Transverse colon (tissue), 3 donors: ENCODE measurements at regions not wholly inside any gene's neighbourhood (a gene's known extent, or its start where the extent isn't known, plus 50 kb on each side); places are given as distances from the start of the nearest gene placed in this dataset.

Experiments used
- POLR2A ChIP-seq: fragments of 450-650 bp; IDR thresholded peaks from one replicate; pipeline ENCODE4 v1.6.1; 2016; ENCODE audit warnings: antibody characterized with exemption, mild to moderate bottlenecking, moderate library complexity
- TF ChIP-seq, protein P1 (sequence below), 5 experiments: fragments of 200-600 bp in 3 of 5; fragments of 450-650 bp in 2 of 5; sonication (generic) in 3 of 5; IDR thresholded peaks; 1 replicate in 2 of 5; 2 replicates in 3 of 5; pipeline ENCODE4 v1.5.1; 2016 to 2017; ENCODE audit warnings: antibody characterized with exemption in 5 of 5, inconsistent platforms in 3 of 5, mild to moderate bottlenecking in 2 of 5, moderate library complexity in 1 of 5

DNA sequence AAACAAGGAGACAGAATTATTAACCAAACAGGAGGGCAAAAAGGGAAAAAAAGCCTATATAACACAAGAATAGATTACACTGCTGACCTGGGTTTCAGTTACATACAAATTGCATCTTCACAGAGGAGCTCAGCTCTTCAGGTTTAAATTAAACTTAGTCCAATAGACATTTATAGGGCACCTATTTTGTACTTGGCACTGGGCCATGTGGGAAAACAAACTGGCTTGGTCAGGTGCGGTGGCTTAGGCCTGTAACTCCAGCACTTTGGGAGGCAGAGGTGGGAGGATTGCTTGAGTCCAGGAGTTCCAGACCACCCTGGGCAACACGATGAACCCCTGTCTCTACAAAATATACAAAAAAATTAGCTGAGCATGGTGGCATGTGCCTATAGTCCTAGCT, 62.3 kb upstream of the CCDC6 start:
- TF ChIP-seq, protein P1, sequence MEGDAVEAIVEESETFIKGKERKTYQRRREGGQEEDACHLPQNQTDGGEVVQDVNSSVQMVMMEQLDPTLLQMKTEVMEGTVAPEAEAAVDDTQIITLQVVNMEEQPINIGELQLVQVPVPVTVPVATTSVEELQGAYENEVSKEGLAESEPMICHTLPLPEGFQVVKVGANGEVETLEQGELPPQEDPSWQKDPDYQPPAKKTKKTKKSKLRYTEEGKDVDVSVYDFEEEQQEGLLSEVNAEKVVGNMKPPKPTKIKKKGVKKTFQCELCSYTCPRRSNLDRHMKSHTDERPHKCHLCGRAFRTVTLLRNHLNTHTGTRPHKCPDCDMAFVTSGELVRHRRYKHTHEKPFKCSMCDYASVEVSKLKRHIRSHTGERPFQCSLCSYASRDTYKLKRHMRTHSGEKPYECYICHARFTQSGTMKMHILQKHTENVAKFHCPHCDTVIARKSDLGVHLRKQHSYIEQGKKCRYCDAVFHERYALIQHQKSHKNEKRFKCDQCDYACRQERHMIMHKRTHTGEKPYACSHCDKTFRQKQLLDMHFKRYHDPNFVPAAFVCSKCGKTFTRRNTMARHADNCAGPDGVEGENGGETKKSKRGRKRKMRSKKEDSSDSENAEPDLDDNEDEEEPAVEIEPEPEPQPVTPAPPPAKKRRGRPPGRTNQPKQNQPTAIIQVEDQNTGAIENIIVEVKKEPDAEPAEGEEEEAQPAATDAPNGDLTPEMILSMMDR (IDR thresholded peaks at IDR 0.05) = no peak
- TF ChIP-seq POLR2A = no peak
